ENCODE measurements at regions not wholly inside any gene's neighbourhood (a gene's known extent, or its start where the extent isn't known, plus 50 kb on each side); places are given as distances from the start of the nearest gene placed in this dataset.

GRCh38 chr17:16878084-16878483 lies 93.8 kb downstream of the TNFRSF13B start:
- H2BK5ac ChIP-seq (ENCODE audit: insufficient read length, low read length): no peak overlapping the region
- H3K9ac ChIP-seq (ENCODE audit: extremely low read depth, insufficient read length, low read length): no peak overlapping the region
- no CpG with 5 or more reads among the region's 4 CpGs for WGBS (ENCODE audit: extremely low coverage, insufficient read length, low lambda C conversion rate)
- TF ChIP-seq CTCF (conservative IDR thresholded peaks at IDR 0.05): no peak
- Mint-ChIP-seq H3K36me3 (ENCODE audit: insufficient read depth in 1 of 3, low read depth in 3 of 3) (peaks cover 0 to 1% (median 0%) of the 10 kb centered on the region in 3 experiments; a peak in 1 of 7 replicates), H3K9me3 (peaks cover 0 to 8% of the 10 kb centered on the region in 2 experiments; a peak in 1 of 5 replicates), H3K27me3 (ENCODE audit: low read depth) (peaks cover under 1% of the 10 kb centered on the region; the same call in 1 of the 2 replicates), H3K4me1 (no peaks in the 10 kb centered on the region), H3K4me3 (no peak overlapping the region), H3K27ac (no peak overlapping the region)
- no peak overlapping the region for H3K23ac ChIP-seq (ENCODE audit: insufficient read length, low read depth, low read length)
- H4K91ac ChIP-seq (ENCODE audit: insufficient read length, low read depth, low read length): no peak overlapping the region
- H2BK120ac ChIP-seq (ENCODE audit: low read depth, low read length, poor library complexity, severe bottlenecking): no peak overlapping the region
- H3K27ac ChIP-seq (ENCODE audit: insufficient read length, low read depth, low read length): no peak overlapping the region
- H3T11ph ChIP-seq (ENCODE audit: low read length): no peak overlapping the region
- no peak overlapping the region for H3K18ac ChIP-seq (ENCODE audit: insufficient read length, low read depth, low read length)
- H3K27me3 ChIP-seq (ENCODE audit: insufficient read depth, low read length): no peaks in the 10 kb centered on the region
- no peak overlapping the region for H3K4me2 ChIP-seq (ENCODE audit: insufficient read depth, insufficient read length, low read length)
- H3K56ac ChIP-seq (ENCODE audit: insufficient read length, low read depth, low read length): no peak overlapping the region
- no peaks in the 10 kb centered on the region for H3K79me1 ChIP-seq (ENCODE audit: insufficient read depth, low read depth, low read length, poor library complexity, severe bottlenecking)
- no peak overlapping the region for H2BK12ac ChIP-seq (ENCODE audit: insufficient read length, low read depth, low read length)
- H2BK15ac ChIP-seq (ENCODE audit: low read depth, low read length): no peak overlapping the region
- no peak overlapping the region for H3K4ac ChIP-seq (ENCODE audit: low read depth, low read length)
- H3K4me1 ChIP-seq (ENCODE audit: insufficient read depth, low read length): no peaks in the 10 kb centered on the region
- no peak overlapping the region for H3K14ac ChIP-seq (ENCODE audit: insufficient read depth, low read length)
- H4K20me1 ChIP-seq (ENCODE audit: control insufficient read depth, insufficient read depth, insufficient read length): no peaks in the 10 kb centered on the region
- DNase-seq: peak; percentile 13
- no peak overlapping the region for H2AFZ ChIP-seq (ENCODE audit: low read length)
- H2AK5ac ChIP-seq (ENCODE audit: insufficient read length, low read length): no peak overlapping the region
- no peak overlapping the region for H2BK20ac ChIP-seq (ENCODE audit: low read depth, low read length, poor library complexity, severe bottlenecking)
- no peak overlapping the region for H4K5ac ChIP-seq (ENCODE audit: insufficient read length, low read depth, low read length)
- H3K23me2 ChIP-seq (ENCODE audit: insufficient read length, low read depth, low read length, poor library complexity, severe bottlenecking): peaks cover 2% of the 10 kb centered on the region
- no peaks in the 10 kb centered on the region for H3K79me2 ChIP-seq (ENCODE audit: insufficient read depth, low read length)
- H4K8ac ChIP-seq (replicated peaks; ENCODE audit: insufficient read length, low read depth, low read length): no peak overlapping the region
- no peaks in the 10 kb centered on the region for H3K9me3 ChIP-seq (ENCODE audit: control insufficient read depth, low read depth, low read length)

Data from H9 (cell line).